ENCODE measurements at regions not wholly inside any gene's neighbourhood (a gene's known extent, or its start where the extent isn't known, plus 50 kb on each side); places are given as distances from the start of the nearest gene placed in this dataset.

DNA sequence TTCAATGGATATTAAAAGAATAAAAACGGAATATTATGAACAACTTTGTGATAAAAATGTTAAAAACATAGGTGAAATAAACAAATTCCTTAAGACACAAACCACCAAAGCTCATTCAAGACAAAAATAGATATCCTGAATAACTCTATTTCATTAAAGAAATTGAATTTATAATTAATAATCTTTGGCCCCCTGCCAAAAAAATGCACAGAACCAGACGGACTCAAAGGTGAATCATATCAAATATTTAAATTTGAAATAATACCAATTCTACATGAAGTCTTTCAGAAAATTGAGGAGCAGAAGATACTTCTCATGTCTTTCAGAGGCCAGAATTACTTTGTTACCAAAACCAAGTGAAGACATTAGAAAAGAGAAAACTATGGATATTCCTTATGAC lies 128.3 kb upstream of the KLHL29 start:
- intact Hi-C loops (cut with micrococcal nuclease): no loop called here
- WGBS (ENCODE audit: insufficient coverage): no CpG with 5 or more reads among the region's 2 CpGs
- no peak for ATAC-seq
- H3K27me3 Mint-ChIP-seq (ENCODE audit: low read depth in 2 of 2): peaks cover 5 to 20% of the 10 kb centered on the region in 2 donors
- Histone ChIP-seq H3K27ac (ENCODE audit: low read length) (no peak overlapping the region), H3K36me3 (ENCODE audit: control insufficient read depth, insufficient read depth, low read length) (no peaks in the 10 kb centered on the region), H3K4me3 (ENCODE audit: low read length) (no peak overlapping the region), H3K27me3 (ENCODE audit: control insufficient read depth, insufficient read depth, low read length) (no peaks in the 10 kb centered on the region), H3K4me1 (ENCODE audit: control insufficient read depth, insufficient read depth, low read length) (no peaks in the 10 kb centered on the region), H3K9me3 (ENCODE audit: control insufficient read depth, insufficient read depth, low read length) (no peaks in the 10 kb centered on the region)
- DNase-seq: no peak
- TF ChIP-seq CTCF (IDR thresholded peaks at IDR 0.05): no peak
- no peak overlapping the region for H3K27ac Mint-ChIP-seq
- H3K9me3 Mint-ChIP-seq: no peaks in the 10 kb centered on the region
- no peak overlapping the region for H3K4me3 Mint-ChIP-seq
- H3K4me1 Mint-ChIP-seq: no peaks in the 10 kb centered on the region
- H3K36me3 Mint-ChIP-seq: no peaks in the 10 kb centered on the region

DNA sequence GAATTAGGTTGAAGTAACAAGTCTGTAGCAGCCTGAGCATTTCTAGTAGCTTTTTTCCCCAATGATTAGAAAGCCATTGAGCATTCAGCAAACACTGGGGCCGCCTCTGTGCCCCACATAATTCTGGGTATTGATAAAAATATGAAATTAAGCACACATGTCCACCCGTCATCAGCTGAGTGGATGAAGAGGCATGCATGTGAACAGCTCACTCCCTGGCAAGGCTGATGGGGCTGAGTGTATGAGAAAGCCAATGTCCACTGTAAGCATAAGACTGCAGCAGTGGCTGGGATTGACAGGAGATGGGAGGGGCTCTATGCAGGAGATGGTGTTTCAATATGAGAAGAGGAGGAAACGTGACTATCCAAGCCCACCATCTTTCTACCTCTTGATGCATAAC lies 124.4 kb upstream of the KLHL29 start:
- no peak overlapping the region for H3K27ac ChIP-seq (ENCODE audit: low read length)
- no peak for TF ChIP-seq CTCF (IDR thresholded peaks at IDR 0.05)
- 93% methylated on average over 2 of the region's 3 CpGs for WGBS (ENCODE audit: insufficient coverage)
- H3K4me3 ChIP-seq (ENCODE audit: low read length): no peak overlapping the region
- Mint-ChIP-seq H3K4me3 (no peak overlapping the region), H3K9me3 (no peaks in the 10 kb centered on the region), H3K27me3 (ENCODE audit: low read depth in 2 of 2) (peaks cover 2 to 14% of the 10 kb centered on the region in 2 donors), H3K36me3 (no peaks in the 10 kb centered on the region), H3K4me1 (no peaks in the 10 kb centered on the region), H3K27ac (no peak overlapping the region)
- H3K9me3 ChIP-seq (ENCODE audit: control insufficient read depth, insufficient read depth, low read length): no peaks in the 10 kb centered on the region
- H3K27me3 ChIP-seq (ENCODE audit: control insufficient read depth, insufficient read depth, low read length): peaks cover 2% of the 10 kb centered on the region
- H3K4me1 ChIP-seq (ENCODE audit: control insufficient read depth, insufficient read depth, low read length): no peaks in the 10 kb centered on the region
- ATAC-seq: no peak
- no peak for DNase-seq
- intact Hi-C loops (cut with micrococcal nuclease): no loop called here
- no peaks in the 10 kb centered on the region for H3K36me3 ChIP-seq (ENCODE audit: control insufficient read depth, insufficient read depth, low read length)

- H3K36me3 Mint-ChIP-seq: no peaks in the 10 kb centered on the region
- 92% methylated on average over 2 of the region's 3 CpGs for whole genome bisulfite sequencing (ENCODE audit: insufficient coverage)
- no peak for TF ChIP-seq CTCF (IDR thresholded peaks at IDR 0.05)
Observed at GRCh38 chr2:23268467-23269263, 116.3 kb upstream of the KLHL29 start.

DNA sequence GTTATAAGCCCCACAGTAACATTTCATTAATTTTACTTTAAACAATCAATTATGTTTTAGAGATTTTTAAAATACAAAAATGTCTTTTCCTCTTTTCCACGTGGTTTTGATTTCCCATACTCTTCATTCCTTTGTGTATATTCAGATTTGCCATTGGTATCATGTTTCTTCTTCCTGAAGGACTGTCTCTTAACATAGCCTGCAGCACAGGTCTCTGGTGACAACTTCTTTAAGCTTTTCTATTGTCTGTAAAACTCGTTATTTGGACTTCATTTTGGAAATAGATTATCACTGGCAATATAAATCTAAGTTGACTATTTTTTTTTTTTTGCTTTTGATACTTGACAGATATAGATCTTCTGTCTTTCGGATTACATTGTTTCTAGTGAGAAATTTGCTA lies 115.2 kb upstream of the KLHL29 start:
- H3K4me3 ChIP-seq (ENCODE audit: low read length): no peak overlapping the region
- Mint-ChIP-seq H3K4me3 (no peak overlapping the region), H3K27me3 (ENCODE audit: low read depth in 2 of 2) (peaks cover 7 to 11% of the 10 kb centered on the region in 2 donors), H3K27ac (no peak overlapping the region), H3K36me3 (no peaks in the 10 kb centered on the region), H3K9me3 (no peaks in the 10 kb centered on the region), H3K4me1 (no peaks in the 10 kb centered on the region)
- DNase-seq: no peak
- TF ChIP-seq CTCF (IDR thresholded peaks at IDR 0.05): no peak
- H3K4me1 ChIP-seq (ENCODE audit: control insufficient read depth, insufficient read depth, low read length): no peaks in the 10 kb centered on the region
- intact Hi-C loops (cut with micrococcal nuclease): no loop called here
- WGBS (ENCODE audit: insufficient coverage): 43% methylated on average over 1 of the region's 3 CpGs
- no peaks in the 10 kb centered on the region for H3K27me3 ChIP-seq (ENCODE audit: control insufficient read depth, insufficient read depth, low read length)
- H3K36me3 ChIP-seq (ENCODE audit: control insufficient read depth, insufficient read depth, low read length): no peaks in the 10 kb centered on the region
- no peak for ATAC-seq
- H3K9me3 ChIP-seq (ENCODE audit: control insufficient read depth, insufficient read depth, low read length): no peaks in the 10 kb centered on the region
- H3K27ac ChIP-seq (ENCODE audit: low read length): no peak overlapping the region

More at GRCh38 chr2:23268467-23269263, 116.3 kb upstream of the KLHL29 start:
- no peaks in the 10 kb centered on the region for H3K9me3 ChIP-seq (ENCODE audit: control insufficient read depth, insufficient read depth, low read length)
- no peaks in the 10 kb centered on the region for H3K36me3 ChIP-seq (ENCODE audit: control insufficient read depth, insufficient read depth, low read length)
- no peaks in the 10 kb centered on the region for H3K4me1 ChIP-seq (ENCODE audit: control insufficient read depth, insufficient read depth, low read length)
- no peaks in the 10 kb centered on the region for H3K4me1 Mint-ChIP-seq
- no peak overlapping the region for H3K4me3 ChIP-seq (ENCODE audit: low read length)
- DNase-seq (no peak), ATAC-seq (no peak)
- intact Hi-C loops (cut with micrococcal nuclease): no loop called here
- H3K4me3 Mint-ChIP-seq: no peak overlapping the region
- H3K27ac ChIP-seq (ENCODE audit: low read length): no peak overlapping the region
- H3K27ac Mint-ChIP-seq: no peak overlapping the region
- H3K27me3 ChIP-seq (ENCODE audit: control insufficient read depth, insufficient read depth, low read length): no peaks in the 10 kb centered on the region
- no peaks in the 10 kb centered on the region for H3K9me3 Mint-ChIP-seq
- H3K27me3 Mint-ChIP-seq (ENCODE audit: low read depth in 2 of 2): peaks cover 7 to 11% of the 10 kb centered on the region in 2 donors
